ENCODE measurements at regions not wholly inside any gene's neighbourhood (a gene's known extent, or its start where the extent isn't known, plus 50 kb on each side); places are given as distances from the start of the nearest gene placed in this dataset.

DNA sequence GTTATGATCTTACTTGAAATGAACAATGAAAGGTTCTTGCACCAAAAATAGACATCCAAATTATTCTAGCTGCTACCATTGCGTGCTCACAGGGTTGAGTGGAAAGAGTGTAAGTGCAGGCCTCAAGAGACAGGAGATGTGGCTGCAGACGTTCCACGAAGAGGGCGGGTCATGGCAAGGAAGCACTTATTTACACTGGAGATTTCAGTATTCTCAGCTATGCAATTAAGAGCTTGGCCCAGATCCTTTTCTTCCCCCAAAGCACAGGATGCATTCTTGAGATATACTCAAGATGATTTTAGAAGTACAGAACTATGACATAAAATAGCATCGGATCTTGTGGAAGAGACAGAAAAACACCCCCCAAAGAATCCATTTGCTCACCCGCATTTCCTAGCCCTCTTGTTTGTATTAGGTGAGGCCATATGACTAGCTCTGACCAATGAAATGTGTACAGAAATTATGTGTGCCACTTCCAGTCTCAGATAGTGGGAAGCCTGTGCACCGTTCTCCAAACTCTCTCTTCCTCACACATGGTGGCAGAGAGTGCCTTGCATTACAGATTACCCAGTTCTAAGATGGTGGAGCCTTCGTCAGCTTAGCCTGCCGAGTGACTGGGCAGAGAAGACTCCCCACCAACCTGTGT, 261.4 kb downstream of the TTC8 start:
- DNase-seq (ENCODE audit: low spot score) (no peak), ATAC-seq (no peak)
- H3K36me3 Mint-ChIP-seq (ENCODE audit: low read depth): no peaks in the 10 kb centered on the region
- H3K9me3 Mint-ChIP-seq: peaks cover 7% of the 10 kb centered on the region
- no peak overlapping the region for H3K4me3 Mint-ChIP-seq
- no peaks in the 10 kb centered on the region for H3K79me2 ChIP-seq (replicated peaks; ENCODE audit: insufficient read depth)
- H3K27me3 ChIP-seq (ENCODE audit: insufficient read depth): no peaks in the 10 kb centered on the region
- no peaks in the 10 kb centered on the region for H3K4me1 Mint-ChIP-seq
- no peak overlapping the region for H3K4me3 ChIP-seq
- H2AFZ ChIP-seq: no peak overlapping the region
- no peak overlapping the region for H3K4me2 ChIP-seq
- H3K27ac ChIP-seq (ENCODE audit: low read depth): no peak overlapping the region
- H3K27ac Mint-ChIP-seq: no peak overlapping the region
- no peaks in the 10 kb centered on the region for H4K20me1 ChIP-seq (replicated peaks; ENCODE audit: insufficient read depth)
- TF ChIP-seq, protein P1, sequence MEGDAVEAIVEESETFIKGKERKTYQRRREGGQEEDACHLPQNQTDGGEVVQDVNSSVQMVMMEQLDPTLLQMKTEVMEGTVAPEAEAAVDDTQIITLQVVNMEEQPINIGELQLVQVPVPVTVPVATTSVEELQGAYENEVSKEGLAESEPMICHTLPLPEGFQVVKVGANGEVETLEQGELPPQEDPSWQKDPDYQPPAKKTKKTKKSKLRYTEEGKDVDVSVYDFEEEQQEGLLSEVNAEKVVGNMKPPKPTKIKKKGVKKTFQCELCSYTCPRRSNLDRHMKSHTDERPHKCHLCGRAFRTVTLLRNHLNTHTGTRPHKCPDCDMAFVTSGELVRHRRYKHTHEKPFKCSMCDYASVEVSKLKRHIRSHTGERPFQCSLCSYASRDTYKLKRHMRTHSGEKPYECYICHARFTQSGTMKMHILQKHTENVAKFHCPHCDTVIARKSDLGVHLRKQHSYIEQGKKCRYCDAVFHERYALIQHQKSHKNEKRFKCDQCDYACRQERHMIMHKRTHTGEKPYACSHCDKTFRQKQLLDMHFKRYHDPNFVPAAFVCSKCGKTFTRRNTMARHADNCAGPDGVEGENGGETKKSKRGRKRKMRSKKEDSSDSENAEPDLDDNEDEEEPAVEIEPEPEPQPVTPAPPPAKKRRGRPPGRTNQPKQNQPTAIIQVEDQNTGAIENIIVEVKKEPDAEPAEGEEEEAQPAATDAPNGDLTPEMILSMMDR (conservative IDR thresholded peaks at IDR 0.05; ENCODE audit: low read depth in 2 of 2): no peak
- TF ChIP-seq EZH2 (IDR thresholded peaks at IDR 0.05; ENCODE audit: low read depth, unreplicated experiment) (no peak), JUNB (IDR thresholded peaks at IDR 0.05; ENCODE audit: unreplicated experiment) (no peak), CREB1 (CRISPR knock-in tag; IDR thresholded peaks at IDR 0.05; ENCODE audit: low read depth) (no peak), POLR2AphosphoS5 (IDR thresholded peaks at IDR 0.05; ENCODE audit: low read depth) (no peak), ZNF331 (CRISPR knock-in tag; IDR thresholded peaks at IDR 0.05; ENCODE audit: low read depth) (no peak), NANOG (IDR thresholded peaks at IDR 0.05; ENCODE audit: borderline replicate concordance) (no peak), ZNF114 (CRISPR knock-in tag; IDR thresholded peaks at IDR 0.05) (no peak), STAT1 (IDR thresholded peaks at IDR 0.05; ENCODE audit: unreplicated experiment) (no peak)
- TF ChIP-seq, protein P2, sequence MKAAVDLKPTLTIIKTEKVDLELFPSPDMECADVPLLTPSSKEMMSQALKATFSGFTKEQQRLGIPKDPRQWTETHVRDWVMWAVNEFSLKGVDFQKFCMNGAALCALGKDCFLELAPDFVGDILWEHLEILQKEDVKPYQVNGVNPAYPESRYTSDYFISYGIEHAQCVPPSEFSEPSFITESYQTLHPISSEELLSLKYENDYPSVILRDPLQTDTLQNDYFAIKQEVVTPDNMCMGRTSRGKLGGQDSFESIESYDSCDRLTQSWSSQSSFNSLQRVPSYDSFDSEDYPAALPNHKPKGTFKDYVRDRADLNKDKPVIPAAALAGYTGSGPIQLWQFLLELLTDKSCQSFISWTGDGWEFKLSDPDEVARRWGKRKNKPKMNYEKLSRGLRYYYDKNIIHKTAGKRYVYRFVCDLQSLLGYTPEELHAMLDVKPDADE (IDR thresholded peaks at IDR 0.05): no peak
- TF ChIP-seq, protein P3, sequence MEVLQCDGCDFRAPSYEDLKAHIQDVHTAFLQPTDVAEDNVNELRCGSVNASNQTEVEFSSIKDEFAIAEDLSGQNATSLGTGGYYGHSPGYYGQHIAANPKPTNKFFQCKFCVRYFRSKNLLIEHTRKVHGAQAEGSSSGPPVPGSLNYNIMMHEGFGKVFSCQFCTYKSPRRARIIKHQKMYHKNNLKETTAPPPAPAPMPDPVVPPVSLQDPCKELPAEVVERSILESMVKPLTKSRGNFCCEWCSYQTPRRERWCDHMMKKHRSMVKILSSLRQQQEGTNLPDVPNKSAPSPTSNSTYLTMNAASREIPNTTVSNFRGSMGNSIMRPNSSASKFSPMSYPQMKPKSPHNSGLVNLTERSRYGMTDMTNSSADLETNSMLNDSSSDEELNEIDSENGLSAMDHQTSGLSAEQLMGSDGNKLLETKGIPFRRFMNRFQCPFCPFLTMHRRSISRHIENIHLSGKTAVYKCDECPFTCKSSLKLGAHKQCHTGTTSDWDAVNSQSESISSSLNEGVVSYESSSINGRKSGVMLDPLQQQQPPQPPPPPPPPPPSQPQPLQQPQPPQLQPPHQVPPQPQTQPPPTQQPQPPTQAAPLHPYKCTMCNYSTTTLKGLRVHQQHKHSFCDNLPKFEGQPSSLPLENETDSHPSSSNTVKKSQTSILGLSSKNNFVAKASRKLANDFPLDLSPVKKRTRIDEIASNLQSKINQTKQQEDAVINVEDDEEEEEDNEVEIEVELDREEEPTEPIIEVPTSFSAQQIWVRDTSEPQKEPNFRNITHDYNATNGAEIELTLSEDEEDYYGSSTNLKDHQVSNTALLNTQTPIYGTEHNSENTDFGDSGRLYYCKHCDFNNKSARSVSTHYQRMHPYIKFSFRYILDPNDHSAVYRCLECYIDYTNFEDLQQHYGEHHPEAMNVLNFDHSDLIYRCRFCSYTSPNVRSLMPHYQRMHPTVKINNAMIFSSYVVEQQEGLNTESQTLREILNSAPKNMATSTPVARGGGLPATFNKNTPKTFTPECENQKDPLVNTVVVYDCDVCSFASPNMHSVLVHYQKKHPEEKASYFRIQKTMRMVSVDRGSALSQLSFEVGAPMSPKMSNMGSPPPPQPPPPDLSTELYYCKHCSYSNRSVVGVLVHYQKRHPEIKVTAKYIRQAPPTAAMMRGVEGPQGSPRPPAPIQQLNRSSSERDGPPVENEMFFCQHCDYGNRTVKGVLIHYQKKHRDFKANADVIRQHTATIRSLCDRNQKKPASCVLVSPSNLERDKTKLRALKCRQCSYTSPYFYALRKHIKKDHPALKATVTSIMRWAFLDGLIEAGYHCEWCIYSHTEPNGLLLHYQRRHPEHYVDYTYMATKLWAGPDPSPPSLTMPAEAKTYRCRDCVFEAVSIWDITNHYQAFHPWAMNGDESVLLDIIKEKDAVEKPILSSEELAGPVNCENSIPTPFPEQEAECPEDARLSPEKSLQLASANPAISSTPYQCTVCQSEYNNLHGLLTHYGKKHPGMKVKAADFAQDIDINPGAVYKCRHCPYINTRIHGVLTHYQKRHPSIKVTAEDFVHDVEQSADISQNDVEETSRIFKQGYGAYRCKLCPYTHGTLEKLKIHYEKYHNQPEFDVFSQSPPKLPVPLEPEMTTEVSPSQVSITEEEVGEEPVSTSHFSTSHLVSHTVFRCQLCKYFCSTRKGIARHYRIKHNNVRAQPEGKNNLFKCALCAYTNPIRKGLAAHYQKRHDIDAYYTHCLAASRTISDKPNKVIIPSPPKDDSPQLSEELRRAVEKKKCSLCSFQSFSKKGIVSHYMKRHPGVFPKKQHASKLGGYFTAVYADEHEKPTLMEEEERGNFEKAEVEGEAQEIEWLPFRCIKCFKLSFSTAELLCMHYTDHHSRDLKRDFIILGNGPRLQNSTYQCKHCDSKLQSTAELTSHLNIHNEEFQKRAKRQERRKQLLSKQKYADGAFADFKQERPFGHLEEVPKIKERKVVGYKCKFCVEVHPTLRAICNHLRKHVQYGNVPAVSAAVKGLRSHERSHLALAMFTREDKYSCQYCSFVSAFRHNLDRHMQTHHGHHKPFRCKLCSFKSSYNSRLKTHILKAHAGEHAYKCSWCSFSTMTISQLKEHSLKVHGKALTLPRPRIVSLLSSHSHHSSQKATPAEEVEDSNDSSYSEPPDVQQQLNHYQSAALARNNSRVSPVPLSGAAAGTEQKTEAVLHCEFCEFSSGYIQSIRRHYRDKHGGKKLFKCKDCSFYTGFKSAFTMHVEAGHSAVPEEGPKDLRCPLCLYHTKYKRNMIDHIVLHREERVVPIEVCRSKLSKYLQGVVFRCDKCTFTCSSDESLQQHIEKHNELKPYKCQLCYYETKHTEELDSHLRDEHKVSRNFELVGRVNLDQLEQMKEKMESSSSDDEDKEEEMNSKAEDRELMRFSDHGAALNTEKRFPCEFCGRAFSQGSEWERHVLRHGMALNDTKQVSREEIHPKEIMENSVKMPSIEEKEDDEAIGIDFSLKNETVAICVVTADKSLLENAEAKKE (CRISPR knock-in tag; IDR thresholded peaks at IDR 0.05): no peak
- H3K36me3 ChIP-seq (ENCODE audit: insufficient read depth): no peaks in the 10 kb centered on the region
- peaks cover 3% of the 10 kb centered on the region for H3K27me3 Mint-ChIP-seq (ENCODE audit: insufficient read depth, low read depth, poor library complexity)
- H3K4me1 ChIP-seq (ENCODE audit: insufficient read depth): no peaks in the 10 kb centered on the region
- H3K9me2 ChIP-seq (ENCODE audit: insufficient read depth): 0 out of 2 replicates have a peak, but pooled peaks cover 4% of the 10 kb centered on the region
- H3F3A ChIP-seq (replicated peaks; ENCODE audit: low read depth): no peaks in the 10 kb centered on the region

All from GM23338 (cell line).